Esophagus squamous epithelium (tissue), 4 donors: ENCODE measurements at regions not wholly inside any gene's neighbourhood (a gene's known extent, or its start where the extent isn't known, plus 50 kb on each side); places are given as distances from the start of the nearest gene placed in this dataset.

Source experiments
- CTCF ChIP-seq, 6 experiments: fragments of 450-650 bp in 4 of 6; fragments of 200-600 bp in 2 of 6; sonication (generic) in 2 of 6; IDR thresholded peaks; one replicate each; pipeline ENCODE4 v1.5.1; 2016 to 2019; ENCODE audit warnings: antibody characterized with exemption in 6 of 6, mild to moderate bottlenecking in 4 of 6, moderate library complexity in 4 of 6
- POLR2A ChIP-seq, 4 donors: fragments of 450-650 bp; IDR thresholded peaks; one replicate each; pipeline ENCODE4 v1.6.1; 2017; ENCODE audit warnings: antibody characterized with exemption in 4 of 4, mild to moderate bottlenecking in 4 of 4, moderate library complexity in 3 of 4

- TF ChIP-seq CTCF (IDR thresholded peaks at IDR 0.05) = no peak
- TF ChIP-seq POLR2A (IDR thresholded peaks at IDR 0.05) = no peak
Observed at GRCh38 chr1:87202922-87203655, 125.6 kb upstream of the LMO4 start.
